ENCODE measurements at regions not wholly inside any gene's neighbourhood (a gene's known extent, or its start where the extent isn't known, plus 50 kb on each side); places are given as distances from the start of the nearest gene placed in this dataset.

GRCh38 chr16:59997706-59998105 lies 1263.6 kb upstream of the GOT2 start (continued):
- TF ChIP-seq REST (IDR thresholded peaks at IDR 0.05; ENCODE audit: low read depth, low read length) (no peak), SMC3 (IDR thresholded peaks at IDR 0.05; ENCODE audit: low read depth, low read length) (no peak)

- TF ChIP-seq SIN3A (IDR thresholded peaks at IDR 0.05; ENCODE audit: borderline replicate concordance, low read depth, low read length): no peak
- no peak for TF ChIP-seq JUND (IDR thresholded peaks at IDR 0.05)
- no peak for TF ChIP-seq IRF3 (IDR thresholded peaks at IDR 0.05; ENCODE audit: low read depth, low read length)
- no peak for TF ChIP-seq TAF1 (IDR thresholded peaks at IDR 0.05; ENCODE audit: borderline replicate concordance, low read depth, low read length)
- TF ChIP-seq GABPA (IDR thresholded peaks at IDR 0.05; ENCODE audit: low read depth): no peak
- no peak for TF ChIP-seq FOXM1 (IDR thresholded peaks at IDR 0.05; ENCODE audit: low read depth)
- no peak for TF ChIP-seq YY1 (IDR thresholded peaks at IDR 0.05; ENCODE audit: low read depth)
- TF ChIP-seq NFIC (IDR thresholded peaks at IDR 0.05; ENCODE audit: borderline replicate concordance): no peak
- TF ChIP-seq MEF2A (IDR thresholded peaks at IDR 0.05; ENCODE audit: borderline replicate concordance, low read depth): no peak
- no peak for TF ChIP-seq CTCF (IDR thresholded peaks at IDR 0.05)
- ChIA-PET POLR2A (no interaction called here), CTCF (no interaction called here)
- no peaks in the 10 kb centered on the region for H3K27me3 ChIP-seq (ENCODE audit: insufficient read depth)
- DNase-seq: no peak
- H3K27ac ChIP-seq (ENCODE audit: low read depth in 2 of 2, low read length in 1 of 2): no peak overlapping the region
- no peaks in the 10 kb centered on the region for H3K9me2 ChIP-seq
- H3K9ac ChIP-seq: no peak overlapping the region
- H3K9me3 ChIP-seq: no peaks in the 10 kb centered on the region
- no peaks in the 10 kb centered on the region for H3F3A ChIP-seq (replicated peaks; ENCODE audit: insufficient read depth)
- WGBS (ENCODE audit: low lambda C conversion rate): 6% methylated on average over 3 of the region's 10 CpGs
- no peaks in the 10 kb centered on the region for H3K36me3 ChIP-seq (replicated peaks in 1 of 2; ENCODE audit: control insufficient read depth in 1 of 2, insufficient read depth in 2 of 2, low read length in 1 of 2)
- H3K4me2 ChIP-seq: no peak overlapping the region
- no peak overlapping the region for H2AFZ ChIP-seq (ENCODE audit: low read depth)
- H3K79me2 ChIP-seq (ENCODE audit: insufficient read depth): no peaks in the 10 kb centered on the region
- H3K4me3 ChIP-seq (ENCODE audit: low read depth in 2 of 2, low read length in 1 of 2): no peak overlapping the region
- H4K20me1 ChIP-seq (ENCODE audit: insufficient read depth): no peaks in the 10 kb centered on the region
- no peaks in the 10 kb centered on the region for H3K4me1 ChIP-seq (ENCODE audit: control insufficient read depth in 1 of 2, insufficient read depth in 2 of 2, low read depth in 1 of 2, low read length in 1 of 2)
Observed at GRCh38 chr16:59993101-59993500, 1259.0 kb upstream of the GOT2 start.

All from SK-N-SH (cell line).